Endodermal cell (in vitro differentiated cells): ENCODE measurements at regions not wholly inside any gene's neighbourhood (a gene's known extent, or its start where the extent isn't known, plus 50 kb on each side); places are given as distances from the start of the nearest gene placed in this dataset.

ENCODE experiments used
- DNase-seq: peaks from one replicate; pipeline ENCODE4 v3.0.0-alpha.2; 2017
- H3K27ac ChIP-seq: 2 replicates; pipeline ENCODE4 v1.5.1; 2013; ENCODE audit warnings: mild to moderate bottlenecking, low read depth, low read length, moderate library complexity
- H3K27me3 ChIP-seq: 2 replicates; pipeline ENCODE4 v1.6.1; 2013; ENCODE audit warnings: mild to moderate bottlenecking, low read length, moderate library complexity; ENCODE audit not compliant: insufficient read depth, control insufficient read depth, poor library complexity, severe bottlenecking
- H3K36me3 ChIP-seq: 2 replicates; pipeline ENCODE4 v1.7.0; 2013; ENCODE audit warnings: mild to moderate bottlenecking, low read length, moderate library complexity; ENCODE audit not compliant: control insufficient read depth, insufficient read depth
- H3K4me1 ChIP-seq: one replicate; pipeline ENCODE4 v1.7.0; 2013; ENCODE audit warnings: low read length; ENCODE audit not compliant: control insufficient read depth, insufficient read depth
- H3K4me3 ChIP-seq: 2 replicates; pipeline ENCODE4 v1.5.1; 2013; ENCODE audit warnings: mild to moderate bottlenecking, low read length, moderate library complexity
- H3K9ac ChIP-seq: 2 replicates; pipeline ENCODE4 v1.6.1; 2013; ENCODE audit warnings: mild to moderate bottlenecking, low read length, moderate library complexity; ENCODE audit not compliant: poor library complexity, severe bottlenecking; ENCODE audit errors: extremely low read depth
- H3K9me3 ChIP-seq: 2 replicates; pipeline ENCODE4 v1.6.1; 2013; ENCODE audit warnings: mild to moderate bottlenecking, low read length, moderate library complexity; ENCODE audit not compliant: control insufficient read depth
- H3K27ac Mint-ChIP-seq: 2 replicates; pipeline ENCODE4 v1.8.0; 2020; ENCODE audit warnings: mixed read lengths
- H3K27me3 Mint-ChIP-seq: 2 replicates; pipeline ENCODE4 v1.8.0; 2021; ENCODE audit warnings: mild to moderate bottlenecking, mixed read lengths; ENCODE audit not compliant: insufficient read depth
- H3K36me3 Mint-ChIP-seq: 2 replicates; pipeline ENCODE4 v1.8.0; 2020; ENCODE audit warnings: low read depth, mixed read lengths
- H3K4me1 Mint-ChIP-seq: 2 replicates; pipeline ENCODE4 v1.8.0; 2020; ENCODE audit warnings: mixed read lengths
- H3K4me3 Mint-ChIP-seq: 2 replicates; pipeline ENCODE4 v1.8.0; 2020; ENCODE audit warnings: mild to moderate bottlenecking, moderate library complexity, mixed read lengths
- H3K9me3 Mint-ChIP-seq: 2 replicates; pipeline ENCODE4 v1.8.0; 2020; ENCODE audit warnings: mild to moderate bottlenecking, mixed read lengths
- CTCF ChIP-seq: fragments of 200-600 bp; sonication (generic); conservative IDR thresholded peaks from 2 replicates; pipeline ENCODE4 v1.5.0; 2021; ENCODE audit warnings: antibody characterized with exemption, mild to moderate bottlenecking
- WGBS, 2 experiments: methylation state at CpG; one replicate each; pipeline versions ENCODE4 v1.1.5 to v1.1.7; 2013; ENCODE audit warnings: missing lambda C conversion rate in 2 of 2, mixed read lengths in 1 of 2; ENCODE audit not compliant: insufficient coverage in 1 of 2, insufficient read length in 1 of 2; 5-methylcytosine and 5-hydroxymethylcytosine counted together

GRCh38 chr2:181324912-181325311 is 132.3 kb upstream of the ITGA4 start:
- Mint-ChIP-seq H3K4me3 (no peak overlapping the region), H3K27ac (no peak overlapping the region), H3K36me3 (no peaks in the 10 kb centered on the region), H3K4me1 (peaks cover 28% of the 10 kb centered on the region), H3K9me3 (peaks cover 16% of the 10 kb centered on the region), H3K27me3 (no peaks in the 10 kb centered on the region)
- no peak for TF ChIP-seq CTCF
- H3K27ac ChIP-seq = no peak overlapping the region
- H3K4me1 ChIP-seq = no peaks in the 10 kb centered on the region
- H3K36me3 ChIP-seq = no peaks in the 10 kb centered on the region
- no peak overlapping the region for H3K4me3 ChIP-seq
- no peak overlapping the region for H3K9ac ChIP-seq
- DNase-seq = no peak
- no peaks in the 10 kb centered on the region for H3K27me3 ChIP-seq
- H3K9me3 ChIP-seq = peaks cover 9% of the 10 kb centered on the region

- Histone ChIP-seq H3K4me1 (no peaks in the 10 kb centered on the region), H3K9ac (no peak overlapping the region), H3K27me3 (no peaks in the 10 kb centered on the region), H3K36me3 (no peaks in the 10 kb centered on the region), H3K9me3 (peaks cover 12% of the 10 kb centered on the region), H3K4me3 (peak overlapping the region; percentile 18), H3K27ac (no peak overlapping the region)
- no peak for TF ChIP-seq CTCF
- no peaks in the 10 kb centered on the region for H3K36me3 Mint-ChIP-seq
- no peak overlapping the region for H3K4me3 Mint-ChIP-seq
- WGBS, 2 experiments = 77% methylated on average over 2 of the region's 2 CpGs; no CpG with 5 or more reads in 1 of the 2 experiments
- H3K27ac Mint-ChIP-seq = no peak overlapping the region
- H3K9me3 Mint-ChIP-seq = peaks cover 18% of the 10 kb centered on the region
- H3K27me3 Mint-ChIP-seq = no peaks in the 10 kb centered on the region
- H3K4me1 Mint-ChIP-seq = peaks cover 31% of the 10 kb centered on the region
- DNase-seq = no peak
Measured at GRCh38 chr2:181326661-181327060, 130.5 kb upstream of the ITGA4 start.

- TF ChIP-seq CTCF = no peak
- WGBS, 2 experiments = 85 to 88% methylated on average over 1 of the region's 1 CpG
- Mint-ChIP-seq H3K36me3 (no peaks in the 10 kb centered on the region), H3K9me3 (peaks cover 18% of the 10 kb centered on the region), H3K27me3 (no peaks in the 10 kb centered on the region), H3K4me1 (peaks cover 24% of the 10 kb centered on the region), H3K4me3 (no peak overlapping the region), H3K27ac (no peak overlapping the region)
- Histone ChIP-seq H3K36me3 (no peaks in the 10 kb centered on the region), H3K4me1 (no peaks in the 10 kb centered on the region), H3K9me3 (peaks cover 12% of the 10 kb centered on the region), H3K9ac (no peak overlapping the region), H3K4me3 (no peak overlapping the region), H3K27ac (no peak overlapping the region), H3K27me3 (no peaks in the 10 kb centered on the region)
- DNase-seq = no peak
Measured at GRCh38 chr2:181330286-181330685, 126.9 kb upstream of the ITGA4 start.
